MCF 10A (cell line): ENCODE measurements at regions not wholly inside any gene's neighbourhood (a gene's known extent, or its start where the extent isn't known, plus 50 kb on each side); places are given as distances from the start of the nearest gene placed in this dataset.

Experiments used
- BruUV-seq: library from RNA; stranded (reverse); fragments of 400-500 nt; replicated peaks from 2 replicates; lab custom pipeline; 2021; lab: Mats Ljungman, UMichigan
- CTCF ChIA-PET: fragments of 300-600 bp; sonication (Branson Sonifier 250); formaldehyde crosslinking; extraction: SDS; loops from one replicate; lab custom pipeline; 2021; ENCODE audit warnings: antibody characterized with exemption, inconsistent platforms; lab: Yijun Ruan, JAX
- POLR2A ChIA-PET: fragments of 300-600, 350-650 bp; sonication (Branson Sonifier 250); formaldehyde crosslinking; extraction: SDS; loops from one replicate; lab custom pipeline; 2020; ENCODE audit warnings: antibody characterized with exemption, inconsistent platforms; lab: Yijun Ruan, JAX
- DNase-seq: peaks from one replicate; pipeline ENCODE4 v3.0.0-alpha.2; 2018; ENCODE audit not compliant: unreplicated experiment
- H3K27ac Mint-ChIP-seq: one replicate; pipeline ENCODE4 v1.8.0; 2022; ENCODE audit warnings: mild to moderate bottlenecking, low read depth, mixed read lengths; ENCODE audit not compliant: unreplicated experiment
- H3K27me3 Mint-ChIP-seq: one replicate; pipeline ENCODE4 v1.8.0; 2022; ENCODE audit warnings: mixed read lengths; ENCODE audit not compliant: insufficient read depth, unreplicated experiment
- H3K36me3 Mint-ChIP-seq: one replicate; pipeline ENCODE4 v1.8.0; 2022; ENCODE audit warnings: mild to moderate bottlenecking, moderate library complexity, mixed read lengths; ENCODE audit not compliant: insufficient read depth, unreplicated experiment
- H3K4me1 Mint-ChIP-seq: one replicate; pipeline ENCODE4 v1.8.0; 2022; ENCODE audit warnings: mixed read lengths; ENCODE audit not compliant: insufficient read depth, unreplicated experiment
- H3K4me3 Mint-ChIP-seq: one replicate; pipeline ENCODE4 v1.8.0; 2022; ENCODE audit warnings: mild to moderate bottlenecking, moderate library complexity, mixed read lengths; ENCODE audit not compliant: unreplicated experiment
- H3K9me3 Mint-ChIP-seq: one replicate; pipeline ENCODE4 v1.8.0; 2022; ENCODE audit warnings: mixed read lengths; ENCODE audit not compliant: unreplicated experiment
- intact Hi-C: fragments of 100-400 bp; cut with micrococcal nuclease; formaldehyde crosslinking; loops from 2 replicates; pipeline ENCODE4 v1.14.1; 2022
- TF ChIP-seq, protein P1 (sequence below): fragments of 200-600 bp; IDR thresholded peaks from one replicate; pipeline ENCODE4 v1.8.0; 2022; ENCODE audit warnings: antibody characterized with exemption, mild to moderate bottlenecking; ENCODE audit not compliant: unreplicated experiment

DNA sequence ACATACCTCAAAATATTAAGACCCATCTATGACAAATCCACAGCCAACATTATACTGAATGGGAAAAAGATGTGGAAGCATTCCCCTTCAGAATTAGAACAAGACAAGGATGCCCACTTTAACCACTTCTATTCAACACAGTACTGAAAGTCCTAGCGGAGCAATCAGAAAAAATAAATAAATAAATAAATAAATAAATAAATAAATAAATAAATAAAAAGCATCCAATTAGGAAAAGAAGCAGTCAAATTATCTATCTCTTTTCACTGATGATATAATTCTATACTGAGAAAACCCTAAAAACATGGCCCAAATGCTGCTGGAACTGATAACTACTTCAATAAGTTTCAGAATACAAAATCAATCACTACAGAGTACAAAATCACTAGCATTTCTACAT is 67.5 kb downstream of the PRR32 start:
- H3K27me3 Mint-ChIP-seq: no peaks in the 10 kb centered on the region
- H3K4me1 Mint-ChIP-seq: no peaks in the 10 kb centered on the region
- no peaks in the 10 kb centered on the region for H3K36me3 Mint-ChIP-seq
- H3K27ac Mint-ChIP-seq: no peak overlapping the region
- TF ChIP-seq, protein P1, sequence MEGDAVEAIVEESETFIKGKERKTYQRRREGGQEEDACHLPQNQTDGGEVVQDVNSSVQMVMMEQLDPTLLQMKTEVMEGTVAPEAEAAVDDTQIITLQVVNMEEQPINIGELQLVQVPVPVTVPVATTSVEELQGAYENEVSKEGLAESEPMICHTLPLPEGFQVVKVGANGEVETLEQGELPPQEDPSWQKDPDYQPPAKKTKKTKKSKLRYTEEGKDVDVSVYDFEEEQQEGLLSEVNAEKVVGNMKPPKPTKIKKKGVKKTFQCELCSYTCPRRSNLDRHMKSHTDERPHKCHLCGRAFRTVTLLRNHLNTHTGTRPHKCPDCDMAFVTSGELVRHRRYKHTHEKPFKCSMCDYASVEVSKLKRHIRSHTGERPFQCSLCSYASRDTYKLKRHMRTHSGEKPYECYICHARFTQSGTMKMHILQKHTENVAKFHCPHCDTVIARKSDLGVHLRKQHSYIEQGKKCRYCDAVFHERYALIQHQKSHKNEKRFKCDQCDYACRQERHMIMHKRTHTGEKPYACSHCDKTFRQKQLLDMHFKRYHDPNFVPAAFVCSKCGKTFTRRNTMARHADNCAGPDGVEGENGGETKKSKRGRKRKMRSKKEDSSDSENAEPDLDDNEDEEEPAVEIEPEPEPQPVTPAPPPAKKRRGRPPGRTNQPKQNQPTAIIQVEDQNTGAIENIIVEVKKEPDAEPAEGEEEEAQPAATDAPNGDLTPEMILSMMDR: no peak
- intact Hi-C loops: no loop called here
- DNase-seq: no peak
- peaks cover 8% of the 10 kb centered on the region for H3K9me3 Mint-ChIP-seq
- CTCF ChIA-PET: no interaction called here
- H3K4me3 Mint-ChIP-seq: no peak overlapping the region
- BruUV-seq: no TSS peak
- POLR2A ChIA-PET: no interaction called here

DNA sequence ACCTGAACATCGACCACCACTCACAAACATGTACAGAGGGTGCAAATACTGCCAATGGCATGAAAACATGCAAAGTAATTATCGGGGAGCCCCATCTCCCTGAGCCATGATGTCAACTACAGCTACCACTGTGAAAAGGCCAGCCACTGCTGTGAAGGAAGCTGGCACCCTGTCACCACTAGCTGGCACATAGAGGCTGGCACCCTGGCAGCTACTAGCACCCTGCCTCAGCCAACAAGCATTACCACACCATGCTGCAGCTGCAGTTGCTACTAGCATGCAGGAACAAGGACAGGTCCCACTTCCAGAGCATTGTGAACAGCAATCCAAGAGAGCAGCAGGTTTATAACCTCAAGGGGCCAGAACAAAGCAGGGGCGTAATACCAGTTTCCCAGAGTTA is 81.4 kb downstream of the PRR32 start:
- intact Hi-C loops: no loop called here
- CTCF ChIA-PET: no interaction called here
- H3K9me3 Mint-ChIP-seq: peaks cover 16% of the 10 kb centered on the region
- DNase-seq: no peak
- POLR2A ChIA-PET: interaction anchor here (1.2 kb wide), 1 partner anchor 18 kb away, joined by 3 read pairs; no protein-coding TSS in a partner anchor
- H3K36me3 Mint-ChIP-seq: peaks cover 5% of the 10 kb centered on the region
- TF ChIP-seq, protein P1: no peak
- BruUV-seq: no TSS peak
- no peaks in the 10 kb centered on the region for H3K27me3 Mint-ChIP-seq
- no peak overlapping the region for H3K27ac Mint-ChIP-seq
- H3K4me3 Mint-ChIP-seq: no peak overlapping the region
- no peaks in the 10 kb centered on the region for H3K4me1 Mint-ChIP-seq

DNA sequence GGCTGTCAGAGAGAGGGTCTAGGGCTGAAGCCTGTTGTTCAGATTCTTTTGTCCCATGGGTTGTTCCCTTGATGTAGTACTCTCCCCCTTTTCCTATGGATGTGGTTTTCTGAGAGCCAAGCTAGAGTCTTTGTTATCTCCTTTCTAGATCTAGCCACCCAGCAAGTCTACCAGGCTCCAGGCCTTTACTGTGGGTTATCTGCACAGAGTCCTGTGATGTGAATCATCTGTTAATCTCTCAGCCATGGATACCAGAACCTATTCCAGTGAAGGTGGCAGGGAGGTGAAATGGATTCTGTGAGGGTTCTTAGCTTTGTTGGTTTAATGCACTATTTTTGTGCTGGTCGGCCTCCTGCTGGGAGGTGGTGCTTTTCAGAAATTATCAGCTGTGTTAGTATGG is 109.5 kb downstream of the PRR32 start:
- Mint-ChIP-seq H3K27me3 (no peaks in the 10 kb centered on the region), H3K27ac (no peak overlapping the region), H3K4me1 (no peaks in the 10 kb centered on the region), H3K4me3 (no peak overlapping the region), H3K9me3 (peaks cover 25% of the 10 kb centered on the region), H3K36me3 (no peaks in the 10 kb centered on the region)
- BruUV-seq: no TSS peak
- ChIA-PET POLR2A (interaction anchor here (0.6 kb wide), 1 partner anchor 1642 kb away, joined by 3 read pairs; no protein-coding TSS in a partner anchor), CTCF (no interaction called here)
- TF ChIP-seq, protein P1: no peak
- no peak for DNase-seq
- intact Hi-C loops: no loop called here

DNA sequence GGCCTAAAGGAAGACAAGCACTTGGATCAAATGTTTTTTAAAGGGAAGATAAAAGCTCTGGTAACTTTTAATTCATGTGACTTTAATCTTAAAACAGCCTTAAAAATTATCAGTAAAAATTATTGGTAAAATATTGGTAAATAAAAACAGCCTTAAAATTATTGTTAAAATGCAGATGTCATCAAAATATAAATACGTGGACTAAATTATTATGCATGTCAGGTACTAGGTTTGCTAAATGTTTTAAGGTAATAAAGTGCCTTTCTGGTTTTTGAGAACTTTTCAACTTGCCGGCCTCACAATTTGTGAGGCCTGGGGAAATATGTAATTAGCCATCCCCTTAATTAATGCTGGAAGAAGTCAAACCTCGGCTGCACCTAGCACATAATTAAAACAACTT is 147.7 kb downstream of the PRR32 start:
- Mint-ChIP-seq H3K4me1 (no peaks in the 10 kb centered on the region), H3K4me3 (no peak overlapping the region), H3K27ac (no peak overlapping the region), H3K9me3 (peaks cover 8% of the 10 kb centered on the region), H3K36me3 (no peaks in the 10 kb centered on the region), H3K27me3 (no peaks in the 10 kb centered on the region)
- no peak for DNase-seq
- TF ChIP-seq, protein P1: no peak
- ChIA-PET CTCF (no interaction called here), POLR2A (no interaction called here)
- intact Hi-C loops: no loop called here
- BruUV-seq: no TSS peak
